ENCODE measurements at regions not wholly inside any gene's neighbourhood (a gene's known extent, or its start where the extent isn't known, plus 50 kb on each side); places are given as distances from the start of the nearest gene placed in this dataset.

DNA sequence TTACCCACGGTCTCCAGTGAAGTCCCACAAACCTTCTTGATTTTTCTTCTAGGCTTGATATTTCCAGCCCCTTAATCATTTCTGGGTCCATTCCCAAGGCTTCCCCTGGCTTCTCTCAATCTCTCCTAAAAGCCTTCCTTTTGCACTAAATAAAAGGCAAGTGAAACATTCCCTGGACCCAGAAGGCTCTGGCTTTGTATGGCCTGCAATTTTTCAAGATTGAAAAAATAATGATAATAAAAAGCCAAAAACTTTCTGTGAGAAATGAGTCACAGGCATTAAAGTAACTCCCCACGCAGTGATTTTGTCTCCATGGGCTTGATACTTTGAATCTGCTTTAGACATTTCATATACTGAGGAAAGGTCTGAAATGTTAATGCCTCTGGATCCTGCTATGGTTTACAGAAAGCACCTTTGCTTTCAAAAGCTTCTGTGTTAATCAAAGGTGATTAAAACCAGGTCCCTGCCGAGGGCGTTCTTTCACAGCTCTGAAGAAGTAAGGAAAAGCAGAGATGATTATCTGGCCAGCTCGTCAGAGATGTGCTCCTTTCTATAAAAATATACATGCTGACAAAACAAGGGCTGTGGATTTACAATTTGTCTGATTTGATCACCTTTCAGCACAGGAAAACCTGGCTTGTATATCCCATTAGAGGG lies 118.9 kb upstream of the TMEM72 start:
- TF ChIP-seq POLR2AphosphoS5 (IDR thresholded peaks at IDR 0.05) (no peak), POLR2A (IDR thresholded peaks at IDR 0.05) (no peak)

Measured in spleen (tissue), 3 donors.